ENCODE measurements at regions not wholly inside any gene's neighbourhood (a gene's known extent, or its start where the extent isn't known, plus 50 kb on each side); places are given as distances from the start of the nearest gene placed in this dataset.

GRCh38 chr5:6198531-6198930 lies 179.8 kb downstream of the MED10 start:
- H3K36me3 ChIP-seq (ENCODE audit: control insufficient read depth, insufficient read depth, low read length), result no peaks in the 10 kb centered on the region
- H3K27ac ChIP-seq (ENCODE audit: low read depth, low read length), result no peak overlapping the region
- no peak overlapping the region for H3K4me3 ChIP-seq (ENCODE audit: low read length)
- no peak overlapping the region for H3K9ac ChIP-seq (ENCODE audit: low read length)
- H3K4me1 ChIP-seq (ENCODE audit: control insufficient read depth, insufficient read depth, low read length), result no peaks in the 10 kb centered on the region
- no peaks in the 10 kb centered on the region for H3K27me3 ChIP-seq (ENCODE audit: control insufficient read depth, insufficient read depth, low read length)

- Histone ChIP-seq H3K4me1 (ENCODE audit: control insufficient read depth, insufficient read depth, low read length) (no peaks in the 10 kb centered on the region), H3K9ac (ENCODE audit: low read length) (no peak overlapping the region), H3K36me3 (ENCODE audit: control insufficient read depth, insufficient read depth, low read length) (no peaks in the 10 kb centered on the region), H3K4me3 (ENCODE audit: low read length) (no peak overlapping the region), H3K27ac (ENCODE audit: low read depth, low read length) (no peak overlapping the region), H3K27me3 (ENCODE audit: control insufficient read depth, insufficient read depth, low read length) (no peaks in the 10 kb centered on the region)
These were observed 180.9 kb downstream of the MED10 start for GRCh38 chr5:6197427-6197826.

- Histone ChIP-seq H3K4me3 (ENCODE audit: low read length) (no peak overlapping the region), H3K4me1 (ENCODE audit: control insufficient read depth, insufficient read depth, low read length) (no peaks in the 10 kb centered on the region), H3K9ac (ENCODE audit: low read length) (no peak overlapping the region), H3K36me3 (ENCODE audit: control insufficient read depth, insufficient read depth, low read length) (no peaks in the 10 kb centered on the region), H3K27me3 (ENCODE audit: control insufficient read depth, insufficient read depth, low read length) (no peaks in the 10 kb centered on the region), H3K27ac (ENCODE audit: low read depth, low read length) (no peak overlapping the region)
These were observed 182.5 kb downstream of the MED10 start for GRCh38 chr5:6195711-6196358.

- Histone ChIP-seq H3K4me1 (ENCODE audit: control insufficient read depth, insufficient read depth, low read length) (no peaks in the 10 kb centered on the region), H3K27ac (ENCODE audit: low read depth, low read length) (no peak overlapping the region), H3K9ac (ENCODE audit: low read length) (no peak overlapping the region), H3K36me3 (ENCODE audit: control insufficient read depth, insufficient read depth, low read length) (no peaks in the 10 kb centered on the region), H3K4me3 (ENCODE audit: low read length) (no peak overlapping the region), H3K27me3 (ENCODE audit: control insufficient read depth, insufficient read depth, low read length) (no peaks in the 10 kb centered on the region)
These were observed 183.3 kb downstream of the MED10 start for GRCh38 chr5:6194906-6195612.

- Histone ChIP-seq H3K36me3 (ENCODE audit: control insufficient read depth, insufficient read depth, low read length) (no peaks in the 10 kb centered on the region), H3K4me3 (ENCODE audit: low read length) (no peak overlapping the region), H3K9ac (ENCODE audit: low read length) (no peak overlapping the region)
These were observed 184.0 kb downstream of the MED10 start for GRCh38 chr5:6194261-6194875.

GRCh38 chr5:6193310-6193709 lies 185.0 kb downstream of the MED10 start:
- Histone ChIP-seq H3K9ac (ENCODE audit: low read length) (no peak overlapping the region), H3K36me3 (ENCODE audit: control insufficient read depth, insufficient read depth, low read length) (no peaks in the 10 kb centered on the region), H3K4me1 (ENCODE audit: control insufficient read depth, insufficient read depth, low read length) (no peaks in the 10 kb centered on the region)

More at GRCh38 chr5:6194261-6194875, 184.0 kb downstream of the MED10 start:
- Histone ChIP-seq H3K4me1 (ENCODE audit: control insufficient read depth, insufficient read depth, low read length) (no peaks in the 10 kb centered on the region), H3K27me3 (ENCODE audit: control insufficient read depth, insufficient read depth, low read length) (no peaks in the 10 kb centered on the region), H3K27ac (ENCODE audit: low read depth, low read length) (no peak overlapping the region)

GRCh38 chr5:6190838-6191237 lies 187.5 kb downstream of the MED10 start:
- no peaks in the 10 kb centered on the region for H3K4me1 ChIP-seq (ENCODE audit: control insufficient read depth, insufficient read depth, low read length)

More at GRCh38 chr5:6193310-6193709, 185.0 kb downstream of the MED10 start:
- no peak overlapping the region for H3K27ac ChIP-seq (ENCODE audit: low read depth, low read length)
- no peaks in the 10 kb centered on the region for H3K27me3 ChIP-seq (ENCODE audit: control insufficient read depth, insufficient read depth, low read length)
- no peak overlapping the region for H3K4me3 ChIP-seq (ENCODE audit: low read length)

GRCh38 chr5:6188976-6189375 lies 189.4 kb downstream of the MED10 start:
- no peak overlapping the region for H3K4me3 ChIP-seq (ENCODE audit: low read length)
- H3K27me3 ChIP-seq (ENCODE audit: control insufficient read depth, insufficient read depth, low read length), result no peaks in the 10 kb centered on the region
- no peak overlapping the region for H3K27ac ChIP-seq (ENCODE audit: low read depth, low read length)
- no peaks in the 10 kb centered on the region for H3K36me3 ChIP-seq (ENCODE audit: control insufficient read depth, insufficient read depth, low read length)
- H3K9ac ChIP-seq (ENCODE audit: low read length), result no peak overlapping the region
- no peaks in the 10 kb centered on the region for H3K4me1 ChIP-seq (ENCODE audit: control insufficient read depth, insufficient read depth, low read length)

More at GRCh38 chr5:6190838-6191237, 187.5 kb downstream of the MED10 start:
- H3K36me3 ChIP-seq (ENCODE audit: control insufficient read depth, insufficient read depth, low read length), result no peaks in the 10 kb centered on the region
- no peak overlapping the region for H3K27ac ChIP-seq (ENCODE audit: low read depth, low read length)
- no peak overlapping the region for H3K4me3 ChIP-seq (ENCODE audit: low read length)
- H3K27me3 ChIP-seq (ENCODE audit: control insufficient read depth, insufficient read depth, low read length), result no peaks in the 10 kb centered on the region
- H3K9ac ChIP-seq (ENCODE audit: low read length), result no peak overlapping the region

- Histone ChIP-seq H3K4me1 (ENCODE audit: control insufficient read depth, insufficient read depth, low read length) (no peaks in the 10 kb centered on the region), H3K4me3 (ENCODE audit: low read length) (no peak overlapping the region), H3K9ac (ENCODE audit: low read length) (no peak overlapping the region), H3K27me3 (ENCODE audit: control insufficient read depth, insufficient read depth, low read length) (no peaks in the 10 kb centered on the region), H3K27ac (ENCODE audit: low read depth, low read length) (no peak overlapping the region), H3K36me3 (ENCODE audit: control insufficient read depth, insufficient read depth, low read length) (no peaks in the 10 kb centered on the region)
These were observed 190.0 kb downstream of the MED10 start for GRCh38 chr5:6188344-6188743.

GRCh38 chr5:6187501-6187900 lies 190.8 kb downstream of the MED10 start:
- Histone ChIP-seq H3K36me3 (ENCODE audit: control insufficient read depth, insufficient read depth, low read length) (no peaks in the 10 kb centered on the region), H3K4me3 (ENCODE audit: low read length) (no peak overlapping the region), H3K27ac (ENCODE audit: low read depth, low read length) (no peak overlapping the region), H3K27me3 (ENCODE audit: control insufficient read depth, insufficient read depth, low read length) (no peaks in the 10 kb centered on the region), H3K4me1 (ENCODE audit: control insufficient read depth, insufficient read depth, low read length) (no peaks in the 10 kb centered on the region), H3K9ac (ENCODE audit: low read length) (no peak overlapping the region)

- H3K4me1 ChIP-seq (ENCODE audit: control insufficient read depth, insufficient read depth, low read length), result no peaks in the 10 kb centered on the region
- H3K4me3 ChIP-seq (ENCODE audit: low read length), result no peak overlapping the region
- H3K36me3 ChIP-seq (ENCODE audit: control insufficient read depth, insufficient read depth, low read length), result no peaks in the 10 kb centered on the region
- H3K27ac ChIP-seq (ENCODE audit: low read depth, low read length), result no peak overlapping the region
- H3K9ac ChIP-seq (ENCODE audit: low read length), result no peak overlapping the region
- no peaks in the 10 kb centered on the region for H3K27me3 ChIP-seq (ENCODE audit: control insufficient read depth, insufficient read depth, low read length)
These were observed 192.8 kb downstream of the MED10 start for GRCh38 chr5:6185574-6185973.

GRCh38 chr5:6184481-6184880 lies 193.9 kb downstream of the MED10 start:
- H3K27ac ChIP-seq (ENCODE audit: low read depth, low read length), result no peak overlapping the region
- H3K4me1 ChIP-seq (ENCODE audit: control insufficient read depth, insufficient read depth, low read length), result no peaks in the 10 kb centered on the region
- H3K9ac ChIP-seq (ENCODE audit: low read length), result no peak overlapping the region
- no peaks in the 10 kb centered on the region for H3K36me3 ChIP-seq (ENCODE audit: control insufficient read depth, insufficient read depth, low read length)
- no peaks in the 10 kb centered on the region for H3K27me3 ChIP-seq (ENCODE audit: control insufficient read depth, insufficient read depth, low read length)
- no peak overlapping the region for H3K4me3 ChIP-seq (ENCODE audit: low read length)
